Colonic mucosa (tissue), 4 donors: ENCODE measurements at regions not wholly inside any gene's neighbourhood (a gene's known extent, or its start where the extent isn't known, plus 50 kb on each side); places are given as distances from the start of the nearest gene placed in this dataset.
"Not testable (repeated sequence)": the region's sequence is repeated elsewhere in the genome, so short reads cannot be mapped to it uniquely, and the experiment has no call there.

Source experiments
- DNase-seq: peaks from one replicate; pipeline ENCODE4 v3.0.0-alpha.2; 2020
- H3K27ac ChIP-seq: fragments of 200-600 bp; one replicate; pipeline ENCODE4 v1.8.0; 2021
- H3K27me3 ChIP-seq: fragments of 200-600 bp; one replicate; pipeline ENCODE4 v1.8.0; 2021
- H3K36me3 ChIP-seq: fragments of 200-600 bp; one replicate; pipeline ENCODE4 v1.8.0; 2021
- H3K4me1 ChIP-seq: fragments of 200-600 bp; one replicate; pipeline ENCODE4 v1.8.0; 2021; ENCODE audit warnings: mild to moderate bottlenecking
- H3K4me3 ChIP-seq: fragments of 200-600 bp; one replicate; pipeline ENCODE4 v1.8.0; 2021
- H3K9ac ChIP-seq, 2 donors: one replicate each; pipeline ENCODE4 v1.7.0; 2013; ENCODE audit warnings: control low read depth in 2 of 2, low read depth in 2 of 2, low read length in 2 of 2
- H3K9me3 ChIP-seq: fragments of 200-600 bp; one replicate; pipeline ENCODE4 v1.8.0; 2021
- intact Hi-C: fragments of 100-400 bp; cut with DNase I; formaldehyde crosslinking; loops from one replicate; pipeline ENCODE4 v1.14.1; 2022
- TF ChIP-seq, protein P1 (sequence below): fragments of 200-600 bp; IDR thresholded peaks from one replicate; pipeline ENCODE4 v1.8.0; 2022; ENCODE audit warnings: antibody characterized with exemption, mild to moderate bottlenecking
- donor health status: healthy.
- donor health status: DM: no; HTN: no; CAD: no.
- donor health status: DM: no; HTN: no; CAD: no.

GRCh38 chr15:70374096-70374495 is 276.4 kb upstream of the TLE3 start:
- H3K9me3 ChIP-seq, result no peaks in the 10 kb centered on the region
- TF ChIP-seq, protein P1, sequence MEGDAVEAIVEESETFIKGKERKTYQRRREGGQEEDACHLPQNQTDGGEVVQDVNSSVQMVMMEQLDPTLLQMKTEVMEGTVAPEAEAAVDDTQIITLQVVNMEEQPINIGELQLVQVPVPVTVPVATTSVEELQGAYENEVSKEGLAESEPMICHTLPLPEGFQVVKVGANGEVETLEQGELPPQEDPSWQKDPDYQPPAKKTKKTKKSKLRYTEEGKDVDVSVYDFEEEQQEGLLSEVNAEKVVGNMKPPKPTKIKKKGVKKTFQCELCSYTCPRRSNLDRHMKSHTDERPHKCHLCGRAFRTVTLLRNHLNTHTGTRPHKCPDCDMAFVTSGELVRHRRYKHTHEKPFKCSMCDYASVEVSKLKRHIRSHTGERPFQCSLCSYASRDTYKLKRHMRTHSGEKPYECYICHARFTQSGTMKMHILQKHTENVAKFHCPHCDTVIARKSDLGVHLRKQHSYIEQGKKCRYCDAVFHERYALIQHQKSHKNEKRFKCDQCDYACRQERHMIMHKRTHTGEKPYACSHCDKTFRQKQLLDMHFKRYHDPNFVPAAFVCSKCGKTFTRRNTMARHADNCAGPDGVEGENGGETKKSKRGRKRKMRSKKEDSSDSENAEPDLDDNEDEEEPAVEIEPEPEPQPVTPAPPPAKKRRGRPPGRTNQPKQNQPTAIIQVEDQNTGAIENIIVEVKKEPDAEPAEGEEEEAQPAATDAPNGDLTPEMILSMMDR, result no peak
- no peaks in the 10 kb centered on the region for H3K27me3 ChIP-seq
- no peaks in the 10 kb centered on the region for H3K36me3 ChIP-seq
- intact Hi-C loops, result no loop called here
- H3K4me1 ChIP-seq, result no peaks in the 10 kb centered on the region
- H3K27ac ChIP-seq, result no peak overlapping the region
- no peak overlapping the region for H3K4me3 ChIP-seq
- no peak for DNase-seq
- no peak overlapping the region for H3K9ac ChIP-seq

GRCh38 chr15:70373439-70373838 is 275.7 kb upstream of the TLE3 start:
- H3K27ac ChIP-seq, H3K4me1 ChIP-seq, H3K4me3 ChIP-seq, DNase-seq, H3K9ac ChIP-seq, intact Hi-C loops, H3K27me3 ChIP-seq, H3K9me3 ChIP-seq, H3K36me3 ChIP-seq: not testable (repeated sequence)

DNA sequence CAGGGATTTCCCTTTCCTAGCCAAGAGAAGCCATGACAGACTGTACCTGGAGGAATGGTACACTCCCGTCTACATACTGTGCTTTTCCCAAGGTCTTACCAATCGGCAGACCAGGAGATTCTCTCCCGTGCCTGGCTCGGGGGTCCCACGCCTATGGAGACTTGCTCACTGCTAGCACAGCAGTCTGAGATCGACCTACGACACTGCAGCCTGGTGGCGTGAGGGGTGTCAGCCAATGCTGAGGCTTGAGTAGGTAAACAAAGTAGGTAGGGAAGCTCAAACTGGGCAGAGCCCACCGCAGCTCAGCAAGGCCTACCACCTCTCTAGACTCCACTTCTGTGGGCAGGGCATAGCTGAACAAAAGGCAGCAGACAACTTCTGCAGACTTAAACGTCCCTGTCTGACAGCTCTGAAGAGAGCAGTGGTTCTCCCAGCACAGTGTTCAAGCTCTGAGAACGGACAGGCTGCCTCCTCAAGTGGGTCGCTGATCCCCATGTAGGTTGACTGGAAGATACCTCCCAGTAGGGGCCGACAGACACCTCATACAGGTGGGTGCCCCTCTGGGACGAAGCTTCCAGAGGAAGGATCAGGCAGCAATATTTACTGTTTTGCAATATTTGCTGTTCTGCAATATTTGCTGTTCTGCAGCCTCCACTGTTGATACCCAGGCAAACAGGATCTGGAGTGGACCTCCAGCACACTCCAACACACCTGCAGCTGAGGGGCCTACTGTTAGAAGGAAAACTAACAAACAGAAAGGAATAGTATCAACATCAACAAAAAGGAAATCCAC is 270.4 kb upstream of the TLE3 start:
- H3K36me3 ChIP-seq, H3K9ac ChIP-seq, H3K27me3 ChIP-seq, H3K4me3 ChIP-seq, DNase-seq, H3K4me1 ChIP-seq, H3K9me3 ChIP-seq, H3K27ac ChIP-seq, intact Hi-C loops: not testable (repeated sequence)

GRCh38 chr15:70364023-70364422 is 266.3 kb upstream of the TLE3 start:
- H3K36me3 ChIP-seq, H3K9me3 ChIP-seq, H3K4me1 ChIP-seq, DNase-seq, H3K4me3 ChIP-seq, H3K9ac ChIP-seq, intact Hi-C loops, H3K27ac ChIP-seq, H3K27me3 ChIP-seq: not testable (repeated sequence)

DNA sequence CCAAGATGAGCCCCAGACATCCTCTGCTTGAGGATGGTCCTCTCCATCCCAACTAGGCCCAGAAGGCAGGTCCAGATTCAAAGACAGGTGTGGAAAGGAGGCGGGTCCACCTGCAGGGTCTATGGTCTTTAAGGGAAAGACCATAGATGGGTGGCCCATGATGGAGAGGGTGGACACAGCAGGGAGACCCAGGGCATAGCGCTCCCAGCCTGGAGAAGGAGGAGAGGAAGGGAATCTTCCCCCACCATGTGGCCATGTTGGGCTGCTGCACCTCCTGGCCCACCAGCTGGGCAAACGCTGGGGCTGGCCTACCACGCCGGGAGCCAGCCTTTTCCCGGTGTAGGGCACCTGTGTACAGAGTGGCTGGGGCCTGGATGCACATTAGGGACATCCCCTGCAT is 265.2 kb upstream of the TLE3 start:
- intact Hi-C loops, result no loop called here
- Histone ChIP-seq H3K9ac (no peak overlapping the region), H3K9me3 (no peaks in the 10 kb centered on the region), H3K27ac (no peak overlapping the region), H3K27me3 (no peaks in the 10 kb centered on the region), H3K36me3 (no peaks in the 10 kb centered on the region), H3K4me3 (no peak overlapping the region), H3K4me1 (no peaks in the 10 kb centered on the region)
- no peak for DNase-seq
- TF ChIP-seq, protein P1, result peak; percentile 57

DNA sequence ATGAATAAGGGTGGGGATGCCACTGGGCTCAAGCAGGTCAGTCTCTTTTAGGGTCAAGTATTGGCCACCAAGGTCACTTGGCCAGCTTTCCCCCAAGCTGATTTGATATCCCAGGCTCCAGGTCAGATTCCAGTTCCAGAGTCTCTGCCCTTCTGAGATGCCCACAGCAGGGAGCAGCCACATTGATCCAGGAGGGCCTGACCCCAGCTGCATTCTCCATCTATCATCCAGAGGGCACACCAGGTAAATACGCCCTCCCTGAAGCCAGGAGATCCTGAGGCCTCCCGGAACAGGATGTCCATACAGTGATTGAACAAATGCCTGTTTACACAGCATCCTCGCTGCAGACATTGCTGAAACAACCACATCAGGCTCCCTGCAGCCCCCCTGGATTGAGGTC is 264.6 kb upstream of the TLE3 start:
- no peaks in the 10 kb centered on the region for H3K9me3 ChIP-seq
- no peaks in the 10 kb centered on the region for H3K36me3 ChIP-seq
- no peaks in the 10 kb centered on the region for H3K4me1 ChIP-seq
- H3K9ac ChIP-seq, result no peak overlapping the region
- H3K27me3 ChIP-seq, result no peaks in the 10 kb centered on the region
- no peak overlapping the region for H3K27ac ChIP-seq
- intact Hi-C loops, result no loop called here
- no peak overlapping the region for H3K4me3 ChIP-seq
- TF ChIP-seq, protein P1, result no peak
- no peak for DNase-seq

GRCh38 chr15:70361891-70362290 is 264.2 kb upstream of the TLE3 start:
- DNase-seq, result no peak
- no peaks in the 10 kb centered on the region for H3K36me3 ChIP-seq
- no peak overlapping the region for H3K9ac ChIP-seq
- TF ChIP-seq, protein P1, result no peak
- no peaks in the 10 kb centered on the region for H3K4me1 ChIP-seq
- no peaks in the 10 kb centered on the region for H3K27me3 ChIP-seq
- no peaks in the 10 kb centered on the region for H3K9me3 ChIP-seq
- H3K27ac ChIP-seq, result no peak overlapping the region
- H3K4me3 ChIP-seq, result no peak overlapping the region
- intact Hi-C loops, result no loop called here
